Liver (tissue), 8 donors: ENCODE measurements at regions not wholly inside any gene's neighbourhood (a gene's known extent, or its start where the extent isn't known, plus 50 kb on each side); places are given as distances from the start of the nearest gene placed in this dataset.
"Not testable (repeated sequence)": the region's sequence is repeated elsewhere in the genome, so short reads cannot be mapped to it uniquely, and the experiment has no call there.

Experiments
- DNase-seq: peaks from one replicate; pipeline ENCODE4 v3.0.0-alpha.2; 2017; ENCODE audit warnings: low spot score
- H3K27ac ChIP-seq, 2 donors: one replicate each; pipeline ENCODE4 v1.7.0; 2013; ENCODE audit warnings: inconsistent platforms in 2 of 2, low read length in 2 of 2, control low read depth in 1 of 2, low read depth in 1 of 2, mild to moderate bottlenecking in 1 of 2
- H3K27me3 ChIP-seq, 4 donors: one replicate each; pipeline versions ENCODE4 v1.6.1 to v1.7.0; 2013; ENCODE audit warnings: low read length in 3 of 4, inconsistent platforms in 1 of 4, mild to moderate bottlenecking in 1 of 4, moderate library complexity in 1 of 4; ENCODE audit not compliant: control insufficient read depth in 4 of 4, insufficient read depth in 4 of 4
- H3K36me3 ChIP-seq, 4 donors: one replicate each; pipeline versions ENCODE4 v1.6.1 to v1.7.0; 2013; ENCODE audit warnings: low read length in 3 of 4, mild to moderate bottlenecking in 3 of 4, low read depth in 1 of 4, moderate library complexity in 1 of 4; ENCODE audit not compliant: control insufficient read depth in 4 of 4, insufficient read depth in 3 of 4
- H3K4me1 ChIP-seq, 4 donors: one replicate each; pipeline versions ENCODE4 v1.6.1 to v1.7.0; 2013; ENCODE audit warnings: low read length in 3 of 4, mild to moderate bottlenecking in 3 of 4, moderate library complexity in 1 of 4; ENCODE audit not compliant: control insufficient read depth in 4 of 4, insufficient read depth in 4 of 4
- H3K4me3 ChIP-seq, 3 donors: one replicate each; pipeline versions ENCODE4 v1.6.1 to v1.7.0; 2013; ENCODE audit warnings: low read length in 3 of 3, control low read depth in 1 of 3, low read depth in 1 of 3, mild to moderate bottlenecking in 1 of 3
- H3K9ac ChIP-seq, 2 donors: one replicate each; pipeline ENCODE4 v1.7.0; 2013; ENCODE audit warnings: low read length in 2 of 2, mild to moderate bottlenecking in 2 of 2, moderate library complexity in 2 of 2, control low read depth in 1 of 2, low read depth in 1 of 2
- H3K9me3 ChIP-seq, 4 donors: one replicate each; pipeline versions ENCODE4 v1.6.1 to v1.7.0; 2013; ENCODE audit warnings: low read length in 3 of 4; ENCODE audit not compliant: control insufficient read depth in 4 of 4
- EGR1 ChIP-seq, 2 donors: IDR thresholded peaks; 2 replicates each; pipeline ENCODE4 v1.6.1; 2016 to 2018; ENCODE audit warnings: antibody characterized with exemption in 2 of 2, low read depth in 2 of 2
- FOXA1 ChIP-seq: IDR thresholded peaks from 2 replicates; pipeline ENCODE4 v1.6.1; 2016; ENCODE audit warnings: antibody characterized with exemption
- FOXA2 ChIP-seq: IDR thresholded peaks from 2 replicates; pipeline ENCODE4 v1.6.1; 2016; ENCODE audit warnings: antibody characterized with exemption
- GABPA ChIP-seq, 2 donors: IDR thresholded peaks in 1 of 2; conservative IDR thresholded peaks in 1 of 2; 2 replicates each; pipeline ENCODE4 v1.6.1; 2016; ENCODE audit warnings: antibody characterized with exemption in 2 of 2, mild to moderate bottlenecking in 1 of 2, moderate library complexity in 1 of 2
- HNF4A ChIP-seq, 2 donors: conservative IDR thresholded peaks; 2 replicates each; pipeline ENCODE4 v1.6.1; 2016; ENCODE audit warnings: antibody characterized with exemption in 2 of 2, mild to moderate bottlenecking in 2 of 2
- JUND ChIP-seq, 2 donors: IDR thresholded peaks; 2 replicates each; pipeline ENCODE4 v1.6.1; 2016; ENCODE audit warnings: antibody characterized with exemption in 2 of 2
- NR2F2 ChIP-seq: IDR thresholded peaks from 2 replicates; pipeline ENCODE4 v1.6.1; 2016; ENCODE audit warnings: antibody characterized with exemption
- RAD21 ChIP-seq, 2 donors: IDR thresholded peaks; 2 replicates each; pipeline ENCODE4 v1.6.1; 2016; ENCODE audit warnings: antibody characterized with exemption in 2 of 2, mild to moderate bottlenecking in 2 of 2
- RXRA ChIP-seq, 2 donors: IDR thresholded peaks; 2 replicates each; pipeline ENCODE4 v1.6.1; 2017 to 2018; ENCODE audit warnings: antibody characterized with exemption in 2 of 2, mild to moderate bottlenecking in 1 of 2
- SP1 ChIP-seq: IDR thresholded peaks from 2 replicates; pipeline ENCODE4 v1.6.1; 2018; ENCODE audit warnings: antibody characterized with exemption, mild to moderate bottlenecking
- TAF1 ChIP-seq: conservative IDR thresholded peaks from 2 replicates; pipeline ENCODE4 v1.6.1; 2016; ENCODE audit warnings: antibody characterized with exemption, mild to moderate bottlenecking
- YY1 ChIP-seq: IDR thresholded peaks from 2 replicates; pipeline ENCODE4 v1.6.1; 2016; ENCODE audit warnings: antibody characterized with exemption, mild to moderate bottlenecking
- WGBS: extraction: QIAGEN DNeasy Blood & Tissue Kit; methylation state at CpG from one replicate; pipeline ENCODE4 v1.1.7; 2013; 5-methylcytosine and 5-hydroxymethylcytosine counted together
- TF ChIP-seq, protein P1 (sequence below): fragments of 150-350 bp; IDR thresholded peaks from 2 replicates; pipeline ENCODE4 v1.5.1; 2017; ENCODE audit warnings: improper control_type of control experiment, low read depth, low read length; ENCODE audit not compliant: missing input control
- TF ChIP-seq, protein P2 (sequence below): IDR thresholded peaks from 2 replicates; pipeline ENCODE4 v1.6.1; 2016; ENCODE audit warnings: antibody characterized with exemption, mild to moderate bottlenecking
- TF ChIP-seq, protein P3 (sequence below): IDR thresholded peaks from 2 replicates; pipeline ENCODE4 v1.6.1; 2016; ENCODE audit warnings: antibody characterized with exemption
- TF ChIP-seq, protein P4 (sequence below): IDR thresholded peaks from 2 replicates; pipeline ENCODE4 v1.6.1; 2016; ENCODE audit warnings: antibody characterized with exemption
- donor health status: healthy.
- donor health status: healthy.
- donor health status: healthy.
- donor health status: healthy.
- donor health status: healthy.

DNA sequence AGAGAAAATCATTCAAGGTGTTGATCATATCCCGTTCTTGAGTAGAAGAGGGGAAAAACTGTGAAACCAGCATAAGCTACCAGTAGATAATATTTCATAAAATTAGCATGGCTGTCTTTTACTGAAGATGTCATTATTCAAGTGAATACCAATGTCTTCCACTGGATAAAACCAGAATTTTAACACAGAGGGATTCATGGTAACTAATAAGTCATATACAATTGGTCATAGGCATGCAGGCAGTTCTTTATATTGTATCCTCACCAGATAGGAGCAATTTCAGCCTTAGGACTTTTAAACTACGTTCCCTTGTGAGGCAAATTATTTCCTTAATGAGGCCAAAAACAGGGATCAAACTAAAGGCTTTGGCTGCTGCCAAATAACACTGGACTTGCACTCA lies 202.3 kb upstream of the PITRM1 start:
- Histone ChIP-seq H3K4me1 (no peaks in the 10 kb centered on the region), H3K36me3 (no peaks in the 10 kb centered on the region), H3K4me3 (no peak overlapping the region), H3K27ac (no peak overlapping the region), H3K9ac (no peak overlapping the region), H3K27me3 (no peaks in the 10 kb centered on the region), H3K9me3 (no peaks in the 10 kb centered on the region)
- TF ChIP-seq SP1 (no peak), EGR1 (IDR thresholded peaks at IDR 0.05; ENCODE audit: low read depth in 2 of 2) (no peak), HNF4A (conservative IDR thresholded peaks at IDR 0.05) (no peak)
- TF ChIP-seq, protein P1, sequence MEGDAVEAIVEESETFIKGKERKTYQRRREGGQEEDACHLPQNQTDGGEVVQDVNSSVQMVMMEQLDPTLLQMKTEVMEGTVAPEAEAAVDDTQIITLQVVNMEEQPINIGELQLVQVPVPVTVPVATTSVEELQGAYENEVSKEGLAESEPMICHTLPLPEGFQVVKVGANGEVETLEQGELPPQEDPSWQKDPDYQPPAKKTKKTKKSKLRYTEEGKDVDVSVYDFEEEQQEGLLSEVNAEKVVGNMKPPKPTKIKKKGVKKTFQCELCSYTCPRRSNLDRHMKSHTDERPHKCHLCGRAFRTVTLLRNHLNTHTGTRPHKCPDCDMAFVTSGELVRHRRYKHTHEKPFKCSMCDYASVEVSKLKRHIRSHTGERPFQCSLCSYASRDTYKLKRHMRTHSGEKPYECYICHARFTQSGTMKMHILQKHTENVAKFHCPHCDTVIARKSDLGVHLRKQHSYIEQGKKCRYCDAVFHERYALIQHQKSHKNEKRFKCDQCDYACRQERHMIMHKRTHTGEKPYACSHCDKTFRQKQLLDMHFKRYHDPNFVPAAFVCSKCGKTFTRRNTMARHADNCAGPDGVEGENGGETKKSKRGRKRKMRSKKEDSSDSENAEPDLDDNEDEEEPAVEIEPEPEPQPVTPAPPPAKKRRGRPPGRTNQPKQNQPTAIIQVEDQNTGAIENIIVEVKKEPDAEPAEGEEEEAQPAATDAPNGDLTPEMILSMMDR, result no peak
- TF ChIP-seq, protein P2, sequence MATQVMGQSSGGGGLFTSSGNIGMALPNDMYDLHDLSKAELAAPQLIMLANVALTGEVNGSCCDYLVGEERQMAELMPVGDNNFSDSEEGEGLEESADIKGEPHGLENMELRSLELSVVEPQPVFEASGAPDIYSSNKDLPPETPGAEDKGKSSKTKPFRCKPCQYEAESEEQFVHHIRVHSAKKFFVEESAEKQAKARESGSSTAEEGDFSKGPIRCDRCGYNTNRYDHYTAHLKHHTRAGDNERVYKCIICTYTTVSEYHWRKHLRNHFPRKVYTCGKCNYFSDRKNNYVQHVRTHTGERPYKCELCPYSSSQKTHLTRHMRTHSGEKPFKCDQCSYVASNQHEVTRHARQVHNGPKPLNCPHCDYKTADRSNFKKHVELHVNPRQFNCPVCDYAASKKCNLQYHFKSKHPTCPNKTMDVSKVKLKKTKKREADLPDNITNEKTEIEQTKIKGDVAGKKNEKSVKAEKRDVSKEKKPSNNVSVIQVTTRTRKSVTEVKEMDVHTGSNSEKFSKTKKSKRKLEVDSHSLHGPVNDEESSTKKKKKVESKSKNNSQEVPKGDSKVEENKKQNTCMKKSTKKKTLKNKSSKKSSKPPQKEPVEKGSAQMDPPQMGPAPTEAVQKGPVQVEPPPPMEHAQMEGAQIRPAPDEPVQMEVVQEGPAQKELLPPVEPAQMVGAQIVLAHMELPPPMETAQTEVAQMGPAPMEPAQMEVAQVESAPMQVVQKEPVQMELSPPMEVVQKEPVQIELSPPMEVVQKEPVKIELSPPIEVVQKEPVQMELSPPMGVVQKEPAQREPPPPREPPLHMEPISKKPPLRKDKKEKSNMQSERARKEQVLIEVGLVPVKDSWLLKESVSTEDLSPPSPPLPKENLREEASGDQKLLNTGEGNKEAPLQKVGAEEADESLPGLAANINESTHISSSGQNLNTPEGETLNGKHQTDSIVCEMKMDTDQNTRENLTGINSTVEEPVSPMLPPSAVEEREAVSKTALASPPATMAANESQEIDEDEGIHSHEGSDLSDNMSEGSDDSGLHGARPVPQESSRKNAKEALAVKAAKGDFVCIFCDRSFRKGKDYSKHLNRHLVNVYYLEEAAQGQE, result no peak
- no peak for DNase-seq
- WGBS, result 77% methylated on average over 2 of the region's 2 CpGs

DNA sequence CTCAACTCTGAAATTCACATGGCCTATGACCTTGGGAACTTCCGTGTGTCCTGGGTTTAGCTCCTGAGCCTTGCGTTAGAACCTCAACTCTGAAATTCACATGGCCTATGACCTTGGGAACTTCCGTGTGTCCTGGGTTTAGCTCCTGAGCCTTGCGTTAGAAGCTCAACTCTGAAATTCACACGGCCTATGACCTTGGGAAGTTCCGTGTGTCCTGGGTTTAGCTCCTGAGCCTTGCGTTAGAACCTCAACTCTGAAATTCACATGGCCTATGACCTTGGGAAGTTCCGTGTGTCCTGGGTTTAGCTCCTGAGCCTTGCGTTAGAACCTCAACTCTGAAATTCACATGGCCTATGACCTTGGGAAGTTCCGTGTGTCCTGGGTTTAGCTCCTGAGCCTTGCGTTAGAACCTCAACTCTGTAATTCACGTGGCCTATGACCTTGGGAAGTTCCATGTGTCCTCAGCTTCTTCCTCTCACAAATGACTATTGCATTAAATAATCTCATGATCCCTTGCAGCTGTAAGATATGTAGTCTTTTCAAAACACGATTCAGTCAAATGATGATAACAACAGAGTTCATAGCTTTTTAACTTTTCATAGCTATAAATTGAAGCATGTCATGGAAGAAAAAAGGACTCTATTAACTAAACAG lies 200.9 kb upstream of the PITRM1 start:
- H3K4me3 ChIP-seq, DNase-seq, H3K4me1 ChIP-seq, H3K27ac ChIP-seq, H3K36me3 ChIP-seq, H3K9me3 ChIP-seq, H3K9ac ChIP-seq, H3K27me3 ChIP-seq: not testable (repeated sequence)
- peak; percentile 91 for TF ChIP-seq NR2F2
- 79% methylated on average over 12 of the region's 13 CpGs for WGBS

DNA sequence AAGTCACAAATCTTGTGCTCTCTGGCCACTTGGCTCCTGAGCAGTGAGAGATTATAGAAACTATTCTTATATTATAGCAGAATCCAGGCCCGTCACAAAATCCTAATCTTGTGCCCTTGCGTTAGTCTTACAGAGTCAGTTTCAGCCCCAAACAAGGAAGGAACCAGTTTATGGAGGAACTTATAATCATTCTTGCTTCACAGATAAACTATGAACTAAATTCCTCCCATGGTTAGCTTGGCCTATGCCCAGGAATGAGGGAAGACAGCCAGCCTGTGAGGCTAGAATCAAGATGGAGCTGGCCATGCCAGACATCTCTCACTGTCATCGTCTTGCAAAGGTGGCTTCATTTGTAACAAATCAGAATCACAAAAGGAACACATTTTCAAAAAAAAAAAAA lies 199.7 kb upstream of the PITRM1 start:
- Histone ChIP-seq H3K9me3 (no peaks in the 10 kb centered on the region), H3K4me3 (no peak overlapping the region), H3K27ac (no peak overlapping the region), H3K27me3 (no peaks in the 10 kb centered on the region), H3K36me3 (no peaks in the 10 kb centered on the region), H3K4me1 (no peaks in the 10 kb centered on the region), H3K9ac (no peak overlapping the region)
- no peak for DNase-seq
- WGBS, result 72% methylated on average over 3 of the region's 3 CpGs
- TF ChIP-seq JUND (IDR thresholded peaks at IDR 0.05), result no peak
- TF ChIP-seq FOXA2, result no peak
- TF ChIP-seq YY1, result no peak
- TF ChIP-seq, protein P2, result no peak
- TF ChIP-seq, protein P3, sequence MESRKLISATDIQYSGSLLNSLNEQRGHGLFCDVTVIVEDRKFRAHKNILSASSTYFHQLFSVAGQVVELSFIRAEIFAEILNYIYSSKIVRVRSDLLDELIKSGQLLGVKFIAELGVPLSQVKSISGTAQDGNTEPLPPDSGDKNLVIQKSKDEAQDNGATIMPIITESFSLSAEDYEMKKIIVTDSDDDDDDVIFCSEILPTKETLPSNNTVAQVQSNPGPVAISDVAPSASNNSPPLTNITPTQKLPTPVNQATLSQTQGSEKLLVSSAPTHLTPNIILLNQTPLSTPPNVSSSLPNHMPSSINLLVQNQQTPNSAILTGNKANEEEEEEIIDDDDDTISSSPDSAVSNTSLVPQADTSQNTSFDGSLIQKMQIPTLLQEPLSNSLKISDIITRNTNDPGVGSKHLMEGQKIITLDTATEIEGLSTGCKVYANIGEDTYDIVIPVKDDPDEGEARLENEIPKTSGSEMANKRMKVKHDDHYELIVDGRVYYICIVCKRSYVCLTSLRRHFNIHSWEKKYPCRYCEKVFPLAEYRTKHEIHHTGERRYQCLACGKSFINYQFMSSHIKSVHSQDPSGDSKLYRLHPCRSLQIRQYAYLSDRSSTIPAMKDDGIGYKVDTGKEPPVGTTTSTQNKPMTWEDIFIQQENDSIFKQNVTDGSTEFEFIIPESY, result no peak
- no peak for TF ChIP-seq RAD21 (IDR thresholded peaks at IDR 0.05)
- no peak for TF ChIP-seq SP1
- TF ChIP-seq FOXA1, result no peak
- TF ChIP-seq GABPA (IDR thresholded peaks at IDR 0.05 in 1 of 2, conservative IDR thresholded peaks at IDR 0.05 in 1 of 2), result no peak
- TF ChIP-seq, protein P4, sequence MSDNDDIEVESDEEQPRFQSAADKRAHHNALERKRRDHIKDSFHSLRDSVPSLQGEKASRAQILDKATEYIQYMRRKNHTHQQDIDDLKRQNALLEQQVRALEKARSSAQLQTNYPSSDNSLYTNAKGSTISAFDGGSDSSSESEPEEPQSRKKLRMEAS, result no peak
- no peak for TF ChIP-seq EGR1 (IDR thresholded peaks at IDR 0.05; ENCODE audit: low read depth in 2 of 2)
- no peak for TF ChIP-seq TAF1
- TF ChIP-seq NR2F2, result no peak
- no peak for TF ChIP-seq RXRA (IDR thresholded peaks at IDR 0.05)
- no peak for TF ChIP-seq HNF4A (conservative IDR thresholded peaks at IDR 0.05)
